HG03457 (cell line): ENCODE measurements at regions not wholly inside any gene's neighbourhood (a gene's known extent, or its start where the extent isn't known, plus 50 kb on each side); places are given as distances from the start of the nearest gene placed in this dataset.

Experiments
- ATAC-seq: cut with Tn5 transposase; IDR thresholded peaks from one replicate; pipeline ENCODE4 v1.9.1; 2021; ENCODE audit warnings: moderate number of reproducible peaks; ENCODE audit not compliant: unreplicated experiment

DNA sequence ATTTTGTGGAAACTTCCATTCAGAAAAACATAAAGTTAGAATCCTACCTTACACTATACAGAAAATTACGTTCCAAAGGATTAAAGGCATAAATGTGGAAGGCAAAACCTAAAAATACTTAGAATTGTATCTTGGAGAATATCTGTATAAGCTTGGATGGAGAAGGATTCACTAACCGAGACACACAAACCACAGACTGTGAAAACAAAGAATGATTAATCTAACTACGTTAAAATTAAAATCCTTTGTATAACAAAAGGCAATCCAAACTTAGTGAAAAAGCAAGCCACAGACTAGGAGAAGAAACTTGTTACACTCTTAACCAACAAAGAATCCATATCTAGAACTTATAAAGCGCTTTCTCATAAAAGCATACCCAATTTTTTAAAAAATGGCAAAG lies 678.8 kb downstream of the INHBA start:
- ATAC-seq: no peak

DNA sequence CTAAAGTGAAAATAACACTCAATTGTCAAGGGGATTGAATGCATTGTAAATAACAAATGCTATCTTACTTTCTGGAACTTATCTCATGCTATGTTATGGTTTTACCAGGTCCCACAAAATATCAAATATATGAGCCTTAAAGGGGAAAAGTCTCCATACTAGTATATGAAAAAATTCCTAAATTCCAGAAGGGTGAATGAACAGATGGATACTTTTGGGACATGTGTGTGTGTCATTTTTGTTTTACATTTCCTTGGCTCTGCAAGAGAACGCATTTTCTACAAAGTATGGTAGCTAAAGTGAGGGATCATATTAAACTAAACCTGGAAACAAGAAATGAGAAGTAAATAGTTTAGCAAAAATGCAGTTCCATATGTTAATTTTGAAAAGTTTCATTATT lies 682.8 kb downstream of the INHBA start:
- no peak for ATAC-seq

DNA sequence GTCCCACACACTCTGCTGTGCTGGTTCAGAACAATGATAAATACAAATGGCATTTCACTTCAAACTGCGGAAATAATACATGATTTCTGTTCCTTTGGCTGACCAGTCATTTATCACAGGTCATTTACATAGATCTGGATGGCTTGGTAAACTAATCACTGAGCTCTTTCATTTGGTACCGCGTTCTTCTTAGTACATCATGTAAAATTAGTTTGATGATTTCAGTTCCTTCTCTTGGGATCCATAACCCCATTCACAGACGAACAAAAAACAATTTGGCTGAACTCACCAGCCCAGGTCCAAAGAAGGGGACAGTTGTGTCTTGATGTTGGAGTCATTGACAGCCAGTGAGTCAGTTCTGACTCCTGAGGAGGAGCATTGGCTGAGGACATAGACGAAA lies 689.8 kb downstream of the INHBA start:
- no peak for ATAC-seq

DNA sequence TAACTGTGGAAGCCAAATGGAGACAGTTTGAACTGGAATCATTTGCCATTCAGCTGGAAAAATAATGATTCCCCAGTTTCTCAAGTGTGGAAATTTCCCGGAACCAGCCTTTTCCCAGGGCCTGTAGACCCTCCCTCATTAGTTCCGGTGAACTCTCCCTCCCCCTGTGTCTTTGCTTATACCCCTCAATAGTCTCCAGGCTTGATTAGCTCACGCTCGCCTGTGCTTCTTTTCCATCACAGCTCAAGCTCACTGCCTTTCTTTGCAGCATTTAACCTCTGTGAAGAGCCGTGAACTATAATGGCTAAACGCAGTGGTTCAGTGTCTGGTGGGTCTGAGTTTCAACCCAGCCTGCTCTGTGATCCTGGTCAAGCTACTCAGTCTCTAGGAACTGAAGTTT lies 690.8 kb downstream of the INHBA start:
- no peak for ATAC-seq

DNA sequence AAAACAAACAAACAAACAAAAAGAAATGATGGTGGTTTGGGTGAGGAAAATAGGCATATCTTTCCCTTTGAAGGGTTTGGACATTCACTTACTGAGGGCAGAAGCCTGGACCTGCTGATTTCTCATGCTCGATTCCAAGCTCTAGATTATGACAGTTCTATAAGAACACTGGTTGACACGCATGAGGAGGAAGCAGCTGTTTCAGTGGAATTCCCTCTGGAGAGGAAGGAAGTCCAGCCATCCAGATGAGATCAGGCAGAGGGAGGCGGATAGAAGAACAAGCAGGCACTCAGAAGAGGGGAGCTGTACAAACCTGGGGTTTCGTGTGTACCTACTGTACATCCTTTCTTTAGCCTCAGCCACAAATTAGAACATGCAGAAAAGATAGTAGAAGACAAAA lies 691.9 kb downstream of the INHBA start:
- no peak for ATAC-seq

DNA sequence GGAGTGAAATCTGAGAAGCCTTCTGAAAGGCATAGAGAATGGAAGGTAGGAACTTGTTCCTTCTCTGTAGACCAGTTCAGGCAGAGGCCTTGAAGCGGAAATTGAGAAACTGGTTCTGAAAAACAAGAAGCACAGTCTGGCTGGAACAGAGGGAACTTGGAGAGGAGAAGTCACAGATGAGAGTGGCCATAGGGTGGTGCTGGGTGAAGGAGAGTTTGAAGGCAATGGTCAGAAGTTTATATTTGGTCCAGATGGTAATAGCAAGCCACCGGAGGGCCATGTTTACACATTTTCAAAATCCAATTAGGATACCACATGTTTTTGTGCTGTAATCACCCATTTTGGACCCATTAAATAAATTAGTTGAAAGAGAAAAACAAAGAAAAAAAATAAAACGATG lies 692.5 kb downstream of the INHBA start:
- ATAC-seq: no peak

DNA sequence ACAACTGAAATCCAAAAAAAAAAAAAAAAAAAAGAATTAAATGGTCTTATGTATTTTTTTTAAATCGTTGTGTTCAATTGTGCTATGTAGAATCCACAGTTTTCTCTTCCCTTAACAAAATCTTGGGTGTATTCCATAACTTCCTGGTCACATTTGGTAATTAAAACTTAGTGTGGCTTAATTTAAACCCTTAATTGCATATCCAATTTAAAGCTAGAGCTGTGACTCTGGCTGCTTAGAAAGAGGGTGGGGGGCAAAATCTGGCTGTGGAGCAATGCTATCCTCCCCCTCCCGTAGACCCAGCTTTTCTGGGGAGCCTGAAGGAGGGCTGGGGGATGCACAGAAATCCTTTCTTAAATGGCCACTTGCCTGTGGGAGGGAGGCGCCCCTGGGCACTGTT lies 695.1 kb downstream of the INHBA start:
- ATAC-seq: no peak

DNA sequence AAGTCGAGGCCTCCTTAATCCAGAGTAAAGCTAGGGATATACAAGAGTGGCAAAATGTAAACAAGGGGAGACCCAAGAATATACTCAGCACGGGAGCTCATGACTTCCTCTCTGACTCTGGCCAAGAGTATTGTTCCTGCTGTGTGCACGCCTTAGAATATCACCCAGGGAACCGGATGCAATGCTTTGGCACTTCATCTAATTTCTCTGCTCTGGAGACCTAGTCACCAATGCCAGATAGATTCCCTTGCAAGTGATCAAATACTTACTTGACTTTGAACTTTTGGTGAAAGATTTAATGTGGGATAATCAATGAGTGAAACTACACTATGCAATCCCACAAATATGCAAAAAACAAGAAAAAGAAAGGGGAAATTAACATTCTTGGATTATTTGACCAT lies 695.5 kb downstream of the INHBA start:
- no peak for ATAC-seq

DNA sequence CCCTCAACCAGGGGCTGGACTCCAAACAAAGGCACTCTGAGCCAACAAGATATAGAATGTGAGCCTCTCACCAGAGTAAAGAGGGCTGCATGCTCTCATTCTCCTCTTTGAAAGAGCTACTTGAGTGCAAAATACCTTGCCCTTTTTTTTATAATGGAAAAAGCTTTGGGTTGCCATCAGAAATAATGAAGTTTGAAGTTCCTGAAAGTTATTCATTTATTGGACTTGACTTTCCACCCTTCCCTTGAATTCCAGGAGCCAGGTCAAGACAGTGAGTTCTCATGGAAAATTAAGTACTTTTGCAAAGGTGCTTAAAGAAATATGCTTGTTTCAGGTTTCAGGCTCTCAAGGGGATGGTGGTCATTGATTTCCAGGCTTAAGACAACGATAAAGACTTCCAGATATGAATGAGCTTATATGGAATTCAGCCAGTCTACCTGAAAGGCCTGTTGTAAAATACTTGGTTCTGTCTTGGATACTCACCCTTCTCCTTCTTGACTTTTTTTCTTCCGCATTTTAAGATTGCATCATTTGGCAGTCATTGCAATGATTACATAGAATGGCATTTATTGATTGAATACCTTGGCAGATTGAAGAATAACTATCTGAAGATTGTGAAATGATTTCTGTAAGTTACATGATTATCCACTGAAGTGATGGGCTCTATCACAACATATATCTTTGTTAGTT lies 696.4 kb downstream of the INHBA start:
- no peak for ATAC-seq

DNA sequence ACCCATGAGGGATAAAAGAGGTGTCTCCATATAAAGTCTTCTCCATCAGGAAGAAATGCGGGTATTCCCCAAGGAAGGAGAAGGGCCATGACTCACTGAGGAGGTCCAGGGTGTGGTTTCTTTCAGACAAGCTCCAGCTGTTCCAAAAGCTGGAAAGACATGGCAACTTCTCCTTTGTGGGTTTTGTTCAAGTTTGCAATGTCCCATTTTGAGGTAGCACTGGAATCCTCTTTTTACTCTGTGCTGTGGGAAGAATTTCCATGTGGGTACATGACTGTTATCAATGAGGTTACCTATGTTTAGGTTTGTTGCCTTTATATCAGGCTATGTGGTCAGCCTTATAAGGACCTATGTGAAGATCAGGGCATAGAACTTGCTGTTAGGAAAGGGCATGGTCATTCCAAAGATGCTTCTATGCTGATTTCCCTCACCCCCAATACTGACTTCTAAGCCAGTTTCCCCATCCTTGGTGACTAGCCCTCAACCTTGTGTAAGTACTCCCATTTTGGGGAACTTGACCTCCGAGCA lies 697.5 kb downstream of the INHBA start:
- no peak for ATAC-seq

DNA sequence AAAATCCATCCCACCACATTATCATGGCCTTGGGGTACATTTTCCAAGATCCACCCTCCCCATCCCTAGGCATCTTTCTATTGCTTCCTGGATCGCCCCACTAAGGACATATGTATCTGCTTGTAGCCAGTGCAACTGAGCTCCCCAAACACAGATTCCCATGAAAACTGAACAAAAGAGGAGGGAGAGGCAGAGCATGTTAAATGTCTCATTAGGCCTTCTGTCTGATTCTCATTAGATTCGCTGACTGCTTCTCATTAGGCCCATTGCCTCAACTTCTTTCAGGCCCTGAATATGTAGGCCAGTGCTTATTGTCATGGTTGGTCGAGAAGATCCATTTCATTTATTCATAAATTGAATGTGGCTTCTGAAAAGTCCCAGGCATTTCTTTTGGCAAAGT lies 698.9 kb downstream of the INHBA start:
- ATAC-seq: no peak

DNA sequence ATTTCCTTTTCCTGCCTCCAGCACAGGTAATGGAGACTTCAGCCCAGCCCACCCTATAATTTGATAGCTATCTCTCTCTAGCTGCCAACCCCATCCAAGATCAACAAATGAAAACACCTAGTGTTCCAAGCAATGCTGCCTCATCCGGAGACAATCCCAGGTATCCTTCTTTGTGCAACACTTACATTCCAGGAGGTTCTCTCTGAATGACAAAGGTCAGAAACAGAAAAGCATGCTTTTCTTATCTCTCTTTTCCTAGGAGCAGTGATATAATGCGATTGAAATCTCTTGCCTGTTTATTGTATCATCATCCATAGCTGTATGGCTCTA lies 699.3 kb downstream of the INHBA start:
- no peak for ATAC-seq

DNA sequence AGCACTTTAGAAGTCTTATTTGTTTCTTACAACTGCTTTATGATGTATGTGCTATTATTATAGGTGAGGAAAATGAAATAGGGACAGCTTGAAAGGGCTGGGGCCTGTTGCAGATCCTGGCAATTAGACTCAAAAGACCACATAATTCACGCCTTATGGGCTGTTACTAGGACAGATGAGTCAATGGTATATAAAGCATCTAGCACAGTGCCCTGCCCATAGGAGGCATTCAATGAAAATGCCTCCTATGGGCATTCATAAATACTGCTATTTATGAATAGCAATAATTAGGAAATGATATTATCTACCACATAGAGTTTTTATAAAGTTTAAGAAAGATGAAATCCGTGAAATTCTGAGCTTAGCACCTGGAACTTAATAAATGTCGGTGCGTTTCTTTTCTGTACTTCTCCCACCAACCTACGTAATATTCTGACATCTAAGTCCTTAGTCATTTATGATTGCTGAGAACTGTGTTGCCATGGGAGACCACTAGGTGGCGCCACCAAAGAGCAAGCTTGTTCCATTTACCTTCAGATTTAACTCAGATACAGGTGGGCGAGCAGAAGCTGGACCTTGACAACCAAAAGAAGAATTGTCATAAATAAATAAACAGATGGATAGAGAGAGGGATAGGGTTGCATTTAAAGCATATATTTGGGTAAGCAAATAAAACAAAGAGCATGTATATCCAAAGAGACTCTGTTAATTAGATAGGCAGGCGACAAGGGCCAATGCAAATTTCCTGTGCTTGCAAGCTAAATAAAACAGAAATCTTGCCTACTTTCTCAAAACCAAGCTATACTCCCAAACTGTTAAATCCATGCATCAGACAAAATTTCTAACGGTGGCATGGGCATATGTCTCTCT lies 699.9 kb downstream of the INHBA start:
- no peak for ATAC-seq

DNA sequence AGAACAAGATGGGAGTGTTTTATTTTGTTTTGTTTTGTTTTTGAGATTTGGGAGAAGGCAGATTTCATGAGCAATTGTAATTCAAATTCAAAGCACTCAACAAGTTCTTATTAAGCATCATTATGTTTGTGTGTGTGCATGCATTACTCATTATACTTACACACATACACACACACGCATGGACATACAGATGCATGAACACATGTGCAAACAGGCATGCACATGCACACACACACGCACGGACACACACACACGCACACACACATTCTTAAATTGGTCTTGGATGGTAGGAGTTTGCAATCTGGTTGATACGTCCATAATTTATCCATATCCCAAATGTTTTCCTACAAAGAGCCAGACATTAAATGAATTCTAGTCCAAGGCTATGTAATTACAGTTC lies 702.8 kb downstream of the INHBA start:
- ATAC-seq: no peak

DNA sequence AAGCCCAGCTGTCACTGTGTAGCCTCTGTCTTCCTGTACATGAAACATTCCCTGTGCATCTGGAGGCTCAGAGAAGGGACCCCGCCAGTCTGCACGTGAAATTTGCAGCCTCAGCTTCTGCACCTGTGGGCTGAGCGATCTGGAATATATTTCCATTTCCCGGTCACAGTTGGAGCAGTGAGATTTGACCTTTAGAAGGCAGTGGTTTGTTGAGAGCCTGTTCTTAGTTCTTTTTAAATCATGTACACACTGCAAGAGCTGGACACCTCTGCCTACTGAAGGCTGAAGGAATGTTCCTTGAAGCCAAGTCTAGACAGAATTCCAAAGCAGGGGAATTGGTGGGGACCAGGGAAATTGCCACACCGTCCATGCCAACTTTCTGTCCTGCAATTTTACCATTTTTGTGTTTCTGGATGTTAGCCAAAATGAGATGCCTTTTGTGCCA lies 706.6 kb downstream of the INHBA start:
- no peak for ATAC-seq

DNA sequence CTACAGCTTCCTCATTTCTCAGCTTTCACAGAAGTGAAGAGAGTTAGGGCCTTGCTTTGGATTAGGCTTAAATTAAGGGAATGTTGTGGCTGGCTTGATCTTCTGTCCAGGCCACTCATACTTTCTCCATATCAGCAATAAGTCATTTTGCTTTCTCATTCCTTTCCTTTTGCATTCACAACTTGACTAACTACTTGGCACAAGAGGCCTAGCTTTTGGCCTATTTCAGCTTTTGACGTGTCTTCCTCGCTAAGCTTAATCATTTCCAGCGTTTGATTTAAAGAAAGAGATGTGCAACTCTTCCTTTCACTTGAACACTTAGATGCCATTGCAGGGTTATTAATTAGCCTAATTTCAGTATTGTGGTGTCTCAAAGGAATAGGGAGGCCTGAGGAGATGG lies 712.0 kb downstream of the INHBA start:
- no peak for ATAC-seq

DNA sequence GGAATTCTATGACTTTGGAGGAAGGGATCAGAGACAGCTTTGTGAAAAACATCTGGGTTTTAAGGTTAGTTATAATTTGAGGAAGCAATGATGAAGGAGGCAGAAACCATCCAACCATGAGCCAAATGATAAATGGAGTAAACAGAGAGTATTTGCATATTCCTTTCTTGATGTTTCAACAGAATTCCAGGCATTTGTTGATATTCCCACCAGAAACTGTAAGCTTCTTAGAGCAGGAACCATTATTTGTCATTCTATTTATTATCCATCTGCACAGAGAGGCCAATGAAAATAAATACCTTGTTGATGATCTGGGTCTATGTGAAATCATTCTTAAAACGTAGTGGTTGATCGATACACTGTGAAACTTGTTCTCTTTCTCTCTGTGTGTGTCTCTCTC lies 715.3 kb downstream of the INHBA start:
- ATAC-seq: no peak

DNA sequence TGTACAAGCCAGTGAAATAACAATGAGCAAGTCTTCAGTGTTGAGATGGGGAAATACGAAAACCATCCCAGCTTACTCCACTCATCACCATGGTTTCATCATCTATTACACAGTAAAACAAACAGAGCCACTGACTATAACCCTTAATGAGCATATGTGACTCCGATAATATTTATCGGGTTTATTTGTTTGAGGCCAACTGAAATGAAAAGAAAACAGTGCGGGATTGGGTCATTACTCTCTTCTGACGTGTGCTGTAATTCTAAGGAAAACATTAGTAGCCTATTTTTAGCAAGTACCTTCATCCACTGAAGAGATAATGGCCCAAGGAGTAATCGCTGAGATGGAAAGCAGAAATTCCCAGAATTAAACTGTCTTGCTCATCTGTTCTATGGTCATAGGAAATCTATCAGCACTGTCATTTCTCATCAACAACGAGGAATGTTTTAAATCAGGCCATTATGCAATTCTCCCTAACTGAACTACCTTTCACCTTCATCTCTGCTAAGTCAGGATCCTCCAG lies 716.5 kb downstream of the INHBA start:
- no peak for ATAC-seq

DNA sequence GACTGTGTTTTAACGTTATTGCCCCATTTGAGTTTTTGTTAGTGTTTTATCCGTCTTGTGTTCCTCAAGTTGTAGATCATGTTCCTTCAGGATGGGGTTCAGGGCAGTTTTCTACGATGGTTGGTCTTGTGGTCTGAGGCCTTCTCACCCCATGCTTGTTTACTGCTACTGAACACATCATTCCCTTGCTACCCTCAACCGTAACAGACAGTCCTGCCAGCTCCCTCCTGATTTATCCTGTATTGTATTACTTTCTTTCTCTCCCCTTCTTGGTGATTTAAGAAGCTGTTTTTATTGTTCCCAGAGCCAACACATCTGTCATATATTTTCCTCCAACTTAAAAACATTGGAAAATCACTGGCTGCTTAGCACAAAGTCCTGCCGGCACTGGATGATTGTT lies 719.8 kb downstream of the INHBA start:
- no peak for ATAC-seq

DNA sequence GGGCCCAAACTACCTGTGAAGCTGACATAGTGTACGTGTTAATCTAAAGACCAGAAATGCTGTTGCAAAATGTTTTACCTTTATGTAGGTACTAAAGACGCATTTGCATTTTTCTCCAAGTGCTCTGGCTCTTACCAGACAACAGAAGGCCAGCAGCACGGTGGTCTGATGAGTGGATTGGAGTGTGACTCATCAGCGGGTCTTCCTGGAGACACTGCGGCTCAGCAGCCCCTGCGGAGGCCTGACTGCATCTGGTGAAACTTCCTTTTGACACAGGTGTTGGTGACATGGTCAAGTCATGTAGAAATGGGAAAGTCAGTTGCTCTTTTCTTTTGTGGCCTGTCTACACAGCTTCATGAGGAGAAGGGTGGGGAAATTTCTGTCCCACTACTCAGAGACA lies 723.6 kb downstream of the INHBA start:
- no peak for ATAC-seq

DNA sequence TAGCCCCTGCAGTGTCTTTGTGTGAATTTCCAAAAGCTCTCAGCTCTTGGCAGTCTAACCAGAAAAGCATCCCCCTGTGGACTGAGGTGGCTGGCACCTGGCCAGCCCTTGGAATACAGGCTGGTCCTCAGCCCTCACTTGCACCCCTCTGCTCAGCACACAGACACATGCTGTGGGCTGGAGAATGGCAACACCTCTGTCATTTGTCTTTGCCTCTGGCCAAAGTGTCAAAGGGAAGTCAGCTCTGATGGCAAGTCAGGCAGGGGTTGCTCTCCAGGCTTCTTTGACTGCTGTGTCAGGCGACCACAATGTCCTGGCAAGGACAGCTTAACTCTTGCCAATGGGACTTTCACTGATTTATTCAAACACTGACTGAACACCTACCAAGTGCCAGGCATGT lies 724.8 kb downstream of the INHBA start:
- ATAC-seq: no peak

DNA sequence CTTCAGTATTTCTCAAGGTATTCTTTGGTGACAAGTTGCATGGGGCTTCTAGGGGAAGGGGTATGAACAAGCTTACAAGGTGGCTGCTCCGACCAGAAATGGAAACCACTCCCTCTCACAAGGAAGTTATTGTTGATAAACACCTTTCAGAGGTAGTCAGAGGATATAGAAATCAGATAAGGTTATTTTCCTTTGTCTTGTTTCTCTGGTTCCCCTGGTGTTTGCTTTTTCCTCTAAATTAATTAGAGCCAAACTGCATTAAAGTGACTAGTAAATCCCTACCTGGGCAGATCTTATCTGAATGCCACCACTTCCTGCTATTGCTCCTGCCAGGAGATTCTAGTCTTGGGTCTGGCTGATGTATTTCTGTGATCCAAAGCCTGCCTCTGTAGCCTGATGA lies 725.4 kb downstream of the INHBA start:
- ATAC-seq: no peak
